K562 (cell line): ENCODE measurements at regions not wholly inside any gene's neighbourhood (a gene's known extent, or its start where the extent isn't known, plus 50 kb on each side); places are given as distances from the start of the nearest gene placed in this dataset.

Experiments
- ATAC-seq: fragments of 200-7000 bp; cut with Tn5 transposase; 3 replicates; pipeline ENCODE4 v1.9.1; 2020; ENCODE audit warnings: moderate library complexity
- BruUV-seq: library from RNA; stranded (reverse); fragments of 400-500 nt; replicated peaks from 2 replicates; lab custom pipeline; 2021; lab: Mats Ljungman, UMichigan
- CTCF ChIA-PET: fragments of 300-600 bp; formaldehyde crosslinking; extraction: SDS; loops from one replicate; lab custom pipeline; 2021; ENCODE audit warnings: low intra/inter-chr PET ratio; lab: Yijun Ruan, JAX
- POLR2A ChIA-PET: fragments of 300-600, 350-650 bp; sonication (Branson Sonifier 250); formaldehyde crosslinking; extraction: SDS; loops from one replicate; lab custom pipeline; 2021; ENCODE audit warnings: antibody characterized with exemption, inconsistent platforms; lab: Yijun Ruan, JAX
- DNase-seq, 4 experiments: peaks; one replicate each; pipeline versions ENCODE4 v3.0.0 to v3.0.0-alpha.2; 2011 to 2018; ENCODE audit warnings: low spot score in 3 of 4, mixed read lengths in 3 of 4; ENCODE audit errors: extremely low read depth in 1 of 4
- FAIRE-seq: peaks from 2 replicates; lab custom pipeline; 2011; peaks lifted over from hg19 to GRCh38; lab: Jason Lieb, UNC
- H2AFZ ChIP-seq: 2 replicates; pipeline ENCODE4 v1.6.0; 2011; ENCODE audit warnings: low read depth, low read length, control low read depth, inconsistent platforms
- H3K27ac ChIP-seq: fragments of 200-600 bp; 3 replicates; pipeline ENCODE4 v1.8.0; 2011; ENCODE audit warnings: low read depth, mild to moderate bottlenecking, control low read depth, inconsistent platforms, low read length, moderate library complexity, mixed read lengths; ENCODE audit errors: extremely low read depth
- H3K27me3 ChIP-seq, 2 experiments: fragments of 300-600 bp in 1 of 2; 2 replicates in 1 of 2; 3 replicates in 1 of 2; pipeline versions ENCODE4 v1.6.0 to v1.8.0; 2011; ENCODE audit warnings: inconsistent platforms in 2 of 2, low read length in 2 of 2, mild to moderate bottlenecking in 1 of 2, mixed read lengths in 1 of 2, moderate library complexity in 1 of 2; ENCODE audit not compliant: control insufficient read depth in 2 of 2, insufficient read depth in 2 of 2
- H3K36me3 ChIP-seq: fragments of 300-600 bp; 3 replicates; pipeline ENCODE4 v1.8.0; 2011; ENCODE audit warnings: mild to moderate bottlenecking, low read length, inconsistent platforms; ENCODE audit not compliant: control insufficient read depth, insufficient read depth
- H3K4me1 ChIP-seq, 2 experiments: fragments of 200-600 bp in 1 of 2; replicated peaks in 1 of 2; 2 replicates in 1 of 2; 3 replicates in 1 of 2; pipeline versions ENCODE4 v1.5.1 to v1.8.0; 2011; ENCODE audit warnings: inconsistent platforms in 2 of 2, low read length in 2 of 2, mild to moderate bottlenecking in 1 of 2, mixed read lengths in 1 of 2, moderate library complexity in 1 of 2; ENCODE audit not compliant: control insufficient read depth in 2 of 2, insufficient read depth in 2 of 2
- H3K4me2 ChIP-seq: 2 replicates; pipeline ENCODE4 v1.6.1; 2011; ENCODE audit warnings: low read length, control low read depth, inconsistent platforms, mixed read lengths; ENCODE audit not compliant: insufficient read depth
- H3K4me3 ChIP-seq: fragments of 200-600 bp; sonication (generic), shearing (Covaris generic); 2 replicates; pipeline ENCODE4 v1.5.1; 2016; ENCODE audit warnings: control low read depth, inconsistent platforms
- H3K79me2 ChIP-seq: fragments of 200-600 bp; 3 replicates; pipeline ENCODE4 v1.8.0; 2011; ENCODE audit warnings: low read length, inconsistent platforms; ENCODE audit not compliant: control insufficient read depth, insufficient read depth
- H3K9ac ChIP-seq, 2 experiments: 2 replicates each; pipeline versions ENCODE4 v1.6.0 to v1.6.1; 2011; ENCODE audit warnings: low read depth in 2 of 2, low read length in 2 of 2, control low read depth in 1 of 2, inconsistent platforms in 1 of 2, mild to moderate bottlenecking in 1 of 2, mixed read lengths in 1 of 2; ENCODE audit not compliant: insufficient read depth in 1 of 2
- H3K9me1 ChIP-seq: one replicate; pipeline ENCODE4 v1.6.0; 2011; ENCODE audit warnings: inconsistent platforms, mild to moderate bottlenecking, low read length, moderate library complexity; ENCODE audit not compliant: control insufficient read depth, insufficient read depth
- H3K9me3 ChIP-seq: replicated peaks from 2 replicates; pipeline ENCODE4 v1.5.1; 2011; ENCODE audit warnings: low read depth, low read length, inconsistent platforms; ENCODE audit not compliant: control insufficient read depth, insufficient read depth
- H4K20me1 ChIP-seq: replicated peaks from 2 replicates; pipeline ENCODE4 v1.6.1; 2011; ENCODE audit warnings: low read length, inconsistent platforms, mixed read lengths; ENCODE audit not compliant: control insufficient read depth, insufficient read depth
- MTA3 ChIP-seq: fragments of 450-650 bp; formaldehyde crosslinking; IDR thresholded peaks from 2 replicates; pipeline ENCODE4 v1.6.1; 2017; ENCODE audit warnings: mild to moderate bottlenecking, borderline replicate concordance
- PPARD ChIP-seq: fragments of 250-450 bp; sonication (Bioruptor Pico); IDR thresholded peaks from 2 replicates; pipeline ENCODE4 v1.8.0; 2022; ENCODE audit warnings: inconsistent platforms, mild to moderate bottlenecking, moderate library complexity
- RBFOX2 ChIP-seq: fragments of 200-400 bp; formaldehyde crosslinking; IDR thresholded peaks from 2 replicates; pipeline ENCODE4 v1.6.1; 2017; ENCODE audit warnings: low read depth, mild to moderate bottlenecking, low read length, moderate library complexity
- RNF2 ChIP-seq: sonication (generic); IDR thresholded peaks from 2 replicates; pipeline ENCODE4 v1.6.1; 2016
- SAFB ChIP-seq: fragments of 200-400 bp; formaldehyde crosslinking; IDR thresholded peaks from 2 replicates; pipeline ENCODE4 v1.6.1; 2017; ENCODE audit warnings: low read depth, low read length, borderline replicate concordance
- TEAD4 ChIP-seq, 2 experiments: sonication (generic) in 1 of 2; formaldehyde crosslinking in 1 of 2; IDR thresholded peaks; 2 replicates each; pipeline versions ENCODE4 v1.6.1 to v1.8.0; 2012 to 2022; ENCODE audit warnings: borderline replicate concordance in 1 of 2, inconsistent platforms in 1 of 2, low read length in 1 of 2, mild to moderate bottlenecking in 1 of 2, missing genetic modification reagents in 1 of 2
- TRIM28 ChIP-seq: fragments of 450-650 bp; IDR thresholded peaks from 2 replicates; pipeline ENCODE4 v1.6.1; 2017
- ZNF668 ChIP-seq: fragments of 250-450 bp; sonication (Bioruptor Pico); IDR thresholded peaks from 2 replicates; pipeline ENCODE4 v1.8.0; 2022; ENCODE audit warnings: mild to moderate bottlenecking, inconsistent platforms
- ZNF77 ChIP-seq: fragments of 250-450 bp; sonication (Bioruptor Pico); IDR thresholded peaks from 2 replicates; pipeline ENCODE4 v1.5.0; 2020
- WGBS: fragments of 100-300 bp; shearing (Covaris generic); methylation state at CpG from one replicate; pipeline ENCODE4 v1.1.6; 2016; ENCODE audit warnings: low coverage, mixed read lengths; ENCODE audit not compliant: insufficient coverage; ENCODE audit errors: missing lambda C conversion rate; 5-methylcytosine and 5-hydroxymethylcytosine counted together
- in situ Hi-C: fragments of 300-500 bp; cut with MboI; formaldehyde crosslinking; loops from 4 replicates; pipeline ENCODE4 v1.15.0; 2018; ENCODE audit warnings: inconsistent platforms, mixed read lengths
- intact Hi-C: fragments of 100-400 bp; cut with micrococcal nuclease; formaldehyde crosslinking; loops from 2 replicates; pipeline ENCODE4 v1.14.2; 2022
- TF ChIP-seq, protein P1 (sequence below): sonication (generic); formaldehyde crosslinking; IDR thresholded peaks from 2 replicates; pipeline ENCODE4 v1.8.0; 2023; ENCODE audit warnings: mild to moderate bottlenecking, missing genetic modification reagents
- TF ChIP-seq, protein P2 (sequence below): conservative IDR thresholded peaks from 2 replicates; pipeline ENCODE4 v1.6.1; 2011; ENCODE audit warnings: low read depth, mild to moderate bottlenecking, low read length; ENCODE audit not compliant: control insufficient read depth
- TF ChIP-seq, protein P3 (sequence below): sonication (generic); formaldehyde crosslinking; IDR thresholded peaks from 2 replicates; pipeline ENCODE4 v1.8.1; 2023; ENCODE audit warnings: mild to moderate bottlenecking, missing genetic modification reagents

DNA sequence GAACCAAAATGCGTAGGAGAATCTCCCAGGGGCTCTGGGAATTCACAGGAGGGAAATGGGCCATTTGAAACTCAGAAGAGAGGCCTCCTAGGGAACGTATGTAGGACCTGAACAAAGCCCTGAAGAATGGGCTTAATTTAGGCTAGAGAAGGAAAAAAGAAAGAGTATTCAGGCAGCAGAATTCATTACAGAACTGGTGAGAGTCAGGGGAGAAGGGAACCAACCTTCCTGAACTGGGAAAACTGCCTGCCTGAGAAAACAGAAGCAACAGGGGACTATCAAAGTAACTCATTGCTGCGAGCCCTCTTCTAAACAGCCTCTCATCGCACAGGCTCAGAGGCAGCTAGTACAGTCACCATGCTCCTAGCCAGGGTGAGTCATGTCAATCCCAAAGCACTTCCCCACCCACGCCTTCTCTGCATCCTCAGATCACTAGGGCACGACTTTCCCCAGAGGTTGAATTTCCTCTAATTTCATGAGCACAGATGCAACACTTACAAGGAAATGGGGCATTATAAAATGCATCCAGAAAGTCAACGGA is 98.1 kb downstream of the ADSS2 start (continued):
- TF ChIP-seq RBFOX2 (peak; percentile 40; the same call in 1 of the 2 replicates), ZNF77 (CRISPR knock-in tag) (no peak), MTA3 (peak; percentile 75; the same call in 1 of the 2 replicates)

DNA sequence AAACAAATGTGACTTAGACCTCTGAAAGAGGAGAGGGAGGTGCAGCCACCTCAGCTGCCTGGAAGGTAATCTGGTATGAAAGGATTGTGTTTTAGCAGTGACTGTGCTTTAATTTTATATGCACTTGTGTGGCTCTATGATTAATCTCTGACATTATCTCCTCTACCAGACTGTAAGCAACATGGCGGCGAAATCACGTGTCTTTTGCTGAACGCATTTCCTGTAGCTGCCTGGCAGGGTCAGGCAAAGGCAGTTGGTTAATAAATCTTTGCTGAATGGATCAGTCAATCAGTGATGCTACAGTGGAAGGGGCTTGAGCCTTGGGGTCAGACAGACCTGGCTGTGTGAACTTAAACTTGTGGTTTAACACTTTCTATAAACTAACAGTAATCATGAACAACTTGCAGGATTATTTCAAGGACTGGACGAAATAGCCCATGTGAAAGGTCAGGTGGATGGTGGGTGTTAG is 96.9 kb downstream of the ADSS2 start:
- H3K27me3 ChIP-seq, result no peaks in the 10 kb centered on the region
- no peaks in the 10 kb centered on the region for H3K9me3 ChIP-seq
- ChIA-PET CTCF (no interaction called here), POLR2A (interaction anchor here (0.6 to 6.7 kb wide), 3 partner anchors 9 to 30 kb away, joined by 4 to 45 read pairs (median 4); no protein-coding TSS in a partner anchor)
- H3K4me2 ChIP-seq, result peak overlapping the region; percentile 8; the same call in 1 of the 2 replicates
- no TSS peak for BruUV-seq
- no peaks in the 10 kb centered on the region for H3K36me3 ChIP-seq
- peak overlapping the region; percentile 26; the same call in 1 of the 2 replicates for H2AFZ ChIP-seq
- H3K9ac ChIP-seq, result no peak overlapping the region
- H3K27ac ChIP-seq, result peak overlapping the region; percentile 33; the same call in 1 of the 3 replicates
- 26% methylated on average over 5 of the region's 5 CpGs for WGBS
- DNase-seq (peak in 2 of 4 experiments; percentile 70 to 84), FAIRE-seq (peak; percentile 83), ATAC-seq (peak; percentile 74)
- H3K79me2 ChIP-seq, result no peaks in the 10 kb centered on the region
- intact Hi-C loops (loop anchor here (2.0 kb wide), 1 partner anchor 96 kb away; the partner anchor contains the start of gene ADSS2), in situ Hi-C loops (no loop called here)
- no peak overlapping the region for H3K4me3 ChIP-seq
- no peaks in the 10 kb centered on the region for H3K9me1 ChIP-seq
- H4K20me1 ChIP-seq, result no peaks in the 10 kb centered on the region
- H3K4me1 ChIP-seq, result peaks cover 18 to 36% of the 10 kb centered on the region in 2 experiments
- TF ChIP-seq SAFB (no peak), ZNF668 (CRISPR knock-in tag) (peak; percentile 65; the same call in 1 of the 2 replicates), TRIM28 (no peak), TEAD4 (IDR thresholded peaks at IDR 0.05; ENCODE audit: low read length) (peak; percentile 98), TEAD4 (CRISPR knock-in tag; IDR thresholded peaks at IDR 0.05; ENCODE audit: borderline replicate concordance) (no peak), RNF2 (peak; percentile 84), PPARD (CRISPR knock-in tag) (no peak)
- TF ChIP-seq, protein P1, sequence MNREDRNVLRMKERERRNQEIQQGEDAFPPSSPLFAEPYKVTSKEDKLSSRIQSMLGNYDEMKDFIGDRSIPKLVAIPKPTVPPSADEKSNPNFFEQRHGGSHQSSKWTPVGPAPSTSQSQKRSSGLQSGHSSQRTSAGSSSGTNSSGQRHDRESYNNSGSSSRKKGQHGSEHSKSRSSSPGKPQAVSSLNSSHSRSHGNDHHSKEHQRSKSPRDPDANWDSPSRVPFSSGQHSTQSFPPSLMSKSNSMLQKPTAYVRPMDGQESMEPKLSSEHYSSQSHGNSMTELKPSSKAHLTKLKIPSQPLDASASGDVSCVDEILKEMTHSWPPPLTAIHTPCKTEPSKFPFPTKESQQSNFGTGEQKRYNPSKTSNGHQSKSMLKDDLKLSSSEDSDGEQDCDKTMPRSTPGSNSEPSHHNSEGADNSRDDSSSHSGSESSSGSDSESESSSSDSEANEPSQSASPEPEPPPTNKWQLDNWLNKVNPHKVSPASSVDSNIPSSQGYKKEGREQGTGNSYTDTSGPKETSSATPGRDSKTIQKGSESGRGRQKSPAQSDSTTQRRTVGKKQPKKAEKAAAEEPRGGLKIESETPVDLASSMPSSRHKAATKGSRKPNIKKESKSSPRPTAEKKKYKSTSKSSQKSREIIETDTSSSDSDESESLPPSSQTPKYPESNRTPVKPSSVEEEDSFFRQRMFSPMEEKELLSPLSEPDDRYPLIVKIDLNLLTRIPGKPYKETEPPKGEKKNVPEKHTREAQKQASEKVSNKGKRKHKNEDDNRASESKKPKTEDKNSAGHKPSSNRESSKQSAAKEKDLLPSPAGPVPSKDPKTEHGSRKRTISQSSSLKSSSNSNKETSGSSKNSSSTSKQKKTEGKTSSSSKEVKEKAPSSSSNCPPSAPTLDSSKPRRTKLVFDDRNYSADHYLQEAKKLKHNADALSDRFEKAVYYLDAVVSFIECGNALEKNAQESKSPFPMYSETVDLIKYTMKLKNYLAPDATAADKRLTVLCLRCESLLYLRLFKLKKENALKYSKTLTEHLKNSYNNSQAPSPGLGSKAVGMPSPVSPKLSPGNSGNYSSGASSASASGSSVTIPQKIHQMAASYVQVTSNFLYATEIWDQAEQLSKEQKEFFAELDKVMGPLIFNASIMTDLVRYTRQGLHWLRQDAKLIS (CRISPR knock-in tag), result no peak
- TF ChIP-seq, protein P2, sequence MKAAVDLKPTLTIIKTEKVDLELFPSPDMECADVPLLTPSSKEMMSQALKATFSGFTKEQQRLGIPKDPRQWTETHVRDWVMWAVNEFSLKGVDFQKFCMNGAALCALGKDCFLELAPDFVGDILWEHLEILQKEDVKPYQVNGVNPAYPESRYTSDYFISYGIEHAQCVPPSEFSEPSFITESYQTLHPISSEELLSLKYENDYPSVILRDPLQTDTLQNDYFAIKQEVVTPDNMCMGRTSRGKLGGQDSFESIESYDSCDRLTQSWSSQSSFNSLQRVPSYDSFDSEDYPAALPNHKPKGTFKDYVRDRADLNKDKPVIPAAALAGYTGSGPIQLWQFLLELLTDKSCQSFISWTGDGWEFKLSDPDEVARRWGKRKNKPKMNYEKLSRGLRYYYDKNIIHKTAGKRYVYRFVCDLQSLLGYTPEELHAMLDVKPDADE, result peak; percentile 65; the same call in 1 of the 2 replicates
- TF ChIP-seq, protein P3, sequence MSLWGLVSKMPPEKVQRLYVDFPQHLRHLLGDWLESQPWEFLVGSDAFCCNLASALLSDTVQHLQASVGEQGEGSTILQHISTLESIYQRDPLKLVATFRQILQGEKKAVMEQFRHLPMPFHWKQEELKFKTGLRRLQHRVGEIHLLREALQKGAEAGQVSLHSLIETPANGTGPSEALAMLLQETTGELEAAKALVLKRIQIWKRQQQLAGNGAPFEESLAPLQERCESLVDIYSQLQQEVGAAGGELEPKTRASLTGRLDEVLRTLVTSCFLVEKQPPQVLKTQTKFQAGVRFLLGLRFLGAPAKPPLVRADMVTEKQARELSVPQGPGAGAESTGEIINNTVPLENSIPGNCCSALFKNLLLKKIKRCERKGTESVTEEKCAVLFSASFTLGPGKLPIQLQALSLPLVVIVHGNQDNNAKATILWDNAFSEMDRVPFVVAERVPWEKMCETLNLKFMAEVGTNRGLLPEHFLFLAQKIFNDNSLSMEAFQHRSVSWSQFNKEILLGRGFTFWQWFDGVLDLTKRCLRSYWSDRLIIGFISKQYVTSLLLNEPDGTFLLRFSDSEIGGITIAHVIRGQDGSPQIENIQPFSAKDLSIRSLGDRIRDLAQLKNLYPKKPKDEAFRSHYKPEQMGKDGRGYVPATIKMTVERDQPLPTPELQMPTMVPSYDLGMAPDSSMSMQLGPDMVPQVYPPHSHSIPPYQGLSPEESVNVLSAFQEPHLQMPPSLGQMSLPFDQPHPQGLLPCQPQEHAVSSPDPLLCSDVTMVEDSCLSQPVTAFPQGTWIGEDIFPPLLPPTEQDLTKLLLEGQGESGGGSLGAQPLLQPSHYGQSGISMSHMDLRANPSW, result no peak
